ENCODE measurements at regions not wholly inside any gene's neighbourhood (a gene's known extent, or its start where the extent isn't known, plus 50 kb on each side); places are given as distances from the start of the nearest gene placed in this dataset.

GRCh38 chr13:111449041-111449440, 128.6 kb downstream of the TEX29 start:
- TF ChIP-seq CTCF (IDR thresholded peaks at IDR 0.05) = no peak
- TF ChIP-seq POLR2A (IDR thresholded peaks at IDR 0.05) = no peak
